ENCODE measurements at regions not wholly inside any gene's neighbourhood (a gene's known extent, or its start where the extent isn't known, plus 50 kb on each side); places are given as distances from the start of the nearest gene placed in this dataset.
"Not testable (repeated sequence)": the region's sequence is repeated elsewhere in the genome, so short reads cannot be mapped to it uniquely, and the experiment has no call there.

DNA sequence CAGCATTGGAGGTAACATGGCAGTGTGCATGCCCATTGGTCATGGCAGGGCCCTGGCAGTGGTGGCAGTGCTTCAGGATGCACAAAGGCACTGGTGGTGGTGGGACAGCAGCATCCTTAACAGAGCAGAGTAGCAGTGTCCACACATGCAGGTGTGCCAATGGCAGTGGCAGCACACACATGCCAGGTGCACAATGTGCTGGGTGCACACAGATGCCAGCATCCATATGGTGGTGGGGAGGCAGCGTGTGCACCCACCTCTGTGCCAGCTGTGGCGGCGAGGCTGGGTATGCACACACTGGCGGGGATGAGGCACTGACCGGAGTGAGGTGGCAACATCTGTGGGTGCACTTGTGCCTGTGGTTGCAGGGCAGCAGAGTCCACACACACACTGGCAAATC lies 150.6 kb downstream of the SI start:
- FAIRE-seq, result no peak

DNA sequence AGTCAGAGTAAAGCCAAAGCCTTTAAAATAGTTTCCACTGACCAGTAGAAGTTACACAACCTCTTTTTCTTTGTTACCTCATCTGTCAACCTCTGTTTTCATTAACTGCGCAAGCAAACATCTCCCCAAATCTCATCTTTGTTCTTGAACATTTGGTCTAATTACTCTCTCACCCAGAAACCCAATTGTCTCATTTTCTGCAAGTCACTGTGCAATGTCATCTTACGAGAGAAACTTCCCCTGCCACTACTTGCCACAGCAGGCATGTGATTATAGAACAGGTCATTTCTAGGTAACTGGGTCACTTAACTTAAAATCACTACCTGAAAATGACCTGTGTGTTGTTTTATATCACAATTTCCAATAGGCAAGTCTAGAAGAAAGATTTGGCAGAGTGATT lies 159.4 kb downstream of the SI start:
- no peak for FAIRE-seq

DNA sequence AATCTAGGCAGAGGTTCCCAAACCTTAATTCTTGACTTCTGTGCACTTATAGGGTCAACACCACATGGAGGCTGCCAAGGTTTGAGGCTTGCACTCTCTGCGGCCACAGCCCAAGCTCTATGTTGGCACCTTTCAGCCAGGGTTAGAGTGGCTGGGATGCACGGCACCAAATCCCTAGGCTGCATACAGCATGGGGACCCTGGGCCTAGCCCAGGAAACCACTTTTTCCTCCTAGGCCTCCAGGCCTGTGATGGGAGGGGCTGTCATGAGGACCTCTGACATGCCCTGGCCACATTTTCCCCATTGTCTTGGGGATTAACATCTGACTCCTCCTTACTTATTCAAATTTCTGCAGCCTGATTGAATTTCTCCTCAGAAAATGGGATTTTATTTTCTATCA lies 165.4 kb downstream of the SI start:
- no peak for FAIRE-seq

DNA sequence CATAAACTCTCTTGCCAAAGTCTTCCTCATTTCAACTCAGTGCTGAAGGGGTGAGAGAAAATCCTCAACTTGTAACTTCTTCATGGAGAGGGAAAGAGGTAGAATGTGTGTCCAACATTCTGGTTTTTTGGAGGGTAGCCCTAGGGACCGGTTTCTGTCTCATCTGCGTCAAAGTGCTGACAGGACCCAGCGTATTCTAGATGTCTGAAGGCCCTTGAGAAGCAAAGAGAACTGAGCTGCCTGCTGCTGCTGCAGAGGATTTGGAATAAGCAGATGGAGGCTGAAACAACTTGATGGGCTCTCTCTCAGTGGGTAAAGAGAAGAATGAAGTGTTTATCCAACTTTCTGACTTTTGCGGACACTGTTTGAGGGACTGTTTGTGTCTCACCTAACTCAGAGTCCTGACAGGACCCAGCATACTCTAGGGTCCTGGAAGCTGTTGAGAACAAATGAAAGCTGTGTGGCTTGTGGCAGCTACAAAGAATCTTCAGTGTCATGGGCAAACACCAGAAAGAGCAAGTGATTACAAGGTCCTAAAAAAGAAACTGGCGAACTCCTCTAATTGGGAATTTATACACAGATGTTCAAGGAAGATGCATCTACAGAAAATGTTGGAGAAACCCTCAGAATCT lies 174.4 kb downstream of the SI start:
- no peak for FAIRE-seq

DNA sequence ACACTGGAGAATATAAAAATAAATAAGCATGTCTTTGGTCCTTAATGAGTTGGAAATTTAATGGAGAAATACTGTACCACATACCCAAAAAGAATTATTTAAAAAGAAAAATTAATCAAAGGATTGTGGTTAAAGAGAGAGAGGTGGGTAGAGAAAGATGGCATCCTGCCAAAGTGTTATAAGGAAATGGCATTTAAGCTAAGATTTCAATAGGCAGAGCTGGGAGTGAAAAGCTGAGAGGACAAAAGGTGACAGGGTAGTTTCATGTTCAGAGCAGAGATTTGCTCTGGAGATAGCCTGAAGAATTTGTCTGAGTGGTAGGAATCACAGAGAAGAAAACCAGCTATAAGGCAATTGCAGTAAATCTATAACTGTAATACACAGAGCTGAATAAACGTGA lies 181.0 kb downstream of the SI start:
- no peak for FAIRE-seq

DNA sequence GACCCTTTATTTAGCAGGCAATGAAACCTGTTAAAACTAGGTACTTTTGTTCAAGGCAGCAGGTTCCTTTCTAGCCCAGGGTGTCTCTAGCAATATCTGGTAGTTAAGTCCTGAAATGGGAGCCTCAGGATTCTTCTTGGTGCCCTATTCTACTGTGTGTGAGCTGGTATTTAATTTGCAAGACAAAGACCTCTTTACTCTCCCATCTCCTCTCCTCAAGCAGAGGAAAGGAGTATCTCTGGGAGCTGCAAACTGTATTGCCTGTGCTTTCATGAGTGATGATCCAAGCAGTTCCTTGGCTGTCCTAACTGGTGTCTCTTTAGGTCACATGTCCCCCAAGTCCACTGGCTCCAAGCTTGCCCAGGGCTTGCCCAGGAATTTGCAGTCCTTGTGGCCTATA lies 188.2 kb downstream of the SI start:
- FAIRE-seq, result no peak

DNA sequence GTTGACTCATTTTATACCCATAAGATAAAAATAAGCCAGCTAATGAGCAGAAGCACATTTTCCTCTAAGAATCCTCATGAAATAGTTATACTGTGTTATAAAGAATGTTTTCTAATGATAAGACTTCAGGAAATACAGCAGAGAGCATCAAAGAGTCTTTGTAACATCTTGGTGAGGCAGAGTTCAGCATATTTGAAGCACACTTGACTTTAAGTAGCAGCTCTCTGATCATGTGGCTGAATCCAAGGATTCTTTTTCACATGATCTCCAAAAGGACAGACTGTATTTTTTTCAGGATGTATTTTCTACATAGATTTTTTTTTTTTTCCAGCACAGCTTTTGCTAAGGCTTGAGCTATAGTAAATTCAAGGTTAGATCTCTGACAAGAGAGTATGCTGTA lies 195.1 kb downstream of the SI start:
- no peak for FAIRE-seq

DNA sequence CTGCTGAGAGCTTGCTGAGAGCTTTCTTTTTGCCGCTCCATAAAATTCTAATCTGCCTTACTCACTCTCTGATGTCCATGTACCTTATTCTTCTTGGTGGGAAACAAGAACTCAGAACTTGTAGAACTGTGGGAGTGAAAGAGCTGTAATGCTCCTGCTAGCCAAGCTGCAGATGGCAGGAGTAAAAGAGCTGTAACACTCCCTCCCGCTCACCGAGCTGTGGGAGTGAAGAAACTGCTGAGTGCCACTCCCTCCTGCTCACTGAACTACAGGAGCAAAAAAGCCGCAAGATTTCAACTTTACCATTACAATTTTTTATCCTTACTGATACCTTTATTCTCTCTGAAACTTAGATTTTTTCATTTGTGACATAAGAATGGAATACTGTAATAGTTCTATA lies 199.1 kb downstream of the SI start:
- FAIRE-seq, result no peak

DNA sequence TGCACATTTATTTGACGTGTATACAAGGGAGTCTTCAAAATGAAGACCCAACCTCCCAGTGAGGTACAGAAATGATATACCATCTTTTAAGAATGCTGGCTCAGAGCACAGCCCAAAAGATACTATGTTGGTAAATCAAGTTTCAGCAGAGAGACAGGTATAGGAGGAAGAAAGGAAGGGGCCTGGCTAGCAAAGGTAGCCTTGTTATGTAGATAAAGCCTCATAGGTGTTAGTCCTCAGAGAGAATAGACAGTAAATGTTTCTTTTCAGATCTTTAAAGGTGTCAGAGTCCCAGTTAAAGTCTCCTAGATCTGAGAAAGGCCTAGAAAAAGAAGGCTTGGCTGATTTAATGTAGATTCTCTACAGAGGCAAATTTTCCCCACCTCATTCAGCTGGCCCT lies 213.8 kb downstream of the SI start:
- no peak for FAIRE-seq

DNA sequence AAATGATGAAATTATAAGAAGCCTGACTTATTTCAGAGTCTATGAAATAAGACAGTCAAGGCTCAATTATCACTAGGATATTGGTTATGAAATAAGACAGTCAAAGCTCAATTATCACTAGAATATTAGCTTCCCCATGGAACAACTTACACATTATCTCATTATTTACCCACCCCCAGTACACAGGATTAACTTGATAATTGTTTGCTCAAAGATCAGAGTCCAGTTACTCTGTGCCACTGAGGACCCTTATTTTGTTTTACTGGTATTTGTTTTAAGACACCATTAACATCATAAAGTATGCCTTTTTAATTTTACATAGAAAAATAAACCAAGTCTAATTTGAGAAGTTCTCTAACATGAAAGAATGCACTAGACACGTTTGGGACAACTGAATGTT lies 225.4 kb downstream of the SI start:
- no peak for FAIRE-seq

DNA sequence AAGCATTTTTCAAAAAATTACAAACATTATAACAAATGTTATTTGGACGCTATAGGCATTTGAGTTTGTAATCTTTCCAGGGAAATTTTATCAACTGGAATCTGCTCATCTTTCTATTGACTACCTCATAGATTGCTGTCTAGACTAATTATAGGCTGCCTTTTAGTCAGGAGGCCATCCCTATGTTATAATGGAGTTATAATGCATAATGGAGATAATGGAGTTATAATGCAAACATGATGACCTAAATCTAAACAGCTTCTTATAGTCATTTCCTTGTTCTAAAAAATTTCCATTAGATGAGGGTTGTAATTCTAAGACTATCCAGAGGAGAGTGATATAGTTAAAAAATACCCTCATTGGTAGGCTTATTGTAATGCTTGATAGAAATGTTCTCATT lies 226.4 kb downstream of the SI start:
- no peak for FAIRE-seq

DNA sequence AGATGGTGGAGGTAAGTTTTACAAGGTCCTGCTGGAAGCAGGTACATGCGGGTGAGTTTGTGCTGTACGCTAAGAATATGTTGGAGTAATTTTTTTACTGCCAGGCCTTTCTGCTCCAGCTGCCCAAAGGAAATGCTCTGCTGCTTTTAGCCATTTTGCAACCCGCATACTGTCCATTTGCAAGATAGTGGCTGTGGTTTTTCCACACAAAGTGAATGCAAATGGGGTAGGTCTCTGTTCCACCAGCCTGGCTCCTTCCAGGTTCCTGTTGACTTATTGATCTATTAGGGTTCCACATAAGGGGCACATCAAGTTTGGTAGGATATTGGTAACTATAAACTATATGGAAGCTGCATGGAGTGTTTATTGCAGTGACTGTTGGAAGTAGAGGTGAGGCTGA lies 227.1 kb downstream of the SI start:
- FAIRE-seq, result no peak

DNA sequence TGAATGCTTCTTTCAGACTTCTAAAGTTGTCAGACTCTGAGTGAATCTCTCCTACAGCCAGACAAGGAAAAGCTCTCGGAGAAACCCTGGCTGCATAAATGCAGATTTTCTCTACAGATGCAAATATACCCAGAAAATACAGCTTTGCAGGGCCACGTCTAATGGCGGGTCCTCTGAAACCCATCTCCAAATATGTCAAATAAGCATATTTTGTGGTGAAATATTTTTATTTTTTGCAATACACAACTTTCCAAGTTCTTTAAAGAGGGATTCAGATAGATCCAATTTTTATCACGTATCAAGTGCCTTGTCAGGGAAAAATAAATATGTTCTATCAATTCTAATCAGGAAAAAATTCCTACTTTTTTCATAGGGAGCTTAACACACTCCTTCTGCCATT lies 229.4 kb downstream of the SI start:
- no peak for FAIRE-seq

DNA sequence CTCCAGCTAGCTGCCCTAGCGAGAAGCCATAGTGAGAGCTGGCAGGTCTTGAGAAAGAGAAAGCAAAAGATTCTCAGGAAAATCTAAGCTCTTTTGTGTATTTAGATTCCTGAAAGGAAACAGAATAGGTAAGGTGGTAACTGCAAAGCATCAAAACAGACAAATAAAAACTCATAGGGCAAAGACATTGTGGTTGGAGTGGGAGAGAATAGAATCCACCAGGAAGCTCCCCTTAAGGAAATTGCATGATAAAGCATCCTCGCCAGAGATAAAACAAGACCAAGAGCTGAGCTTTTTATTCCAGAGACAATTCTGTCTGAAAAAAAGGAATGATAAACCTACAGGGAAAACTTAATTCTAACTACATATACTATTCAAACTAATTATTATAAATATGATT lies 232.6 kb downstream of the SI start:
- FAIRE-seq, result no peak

DNA sequence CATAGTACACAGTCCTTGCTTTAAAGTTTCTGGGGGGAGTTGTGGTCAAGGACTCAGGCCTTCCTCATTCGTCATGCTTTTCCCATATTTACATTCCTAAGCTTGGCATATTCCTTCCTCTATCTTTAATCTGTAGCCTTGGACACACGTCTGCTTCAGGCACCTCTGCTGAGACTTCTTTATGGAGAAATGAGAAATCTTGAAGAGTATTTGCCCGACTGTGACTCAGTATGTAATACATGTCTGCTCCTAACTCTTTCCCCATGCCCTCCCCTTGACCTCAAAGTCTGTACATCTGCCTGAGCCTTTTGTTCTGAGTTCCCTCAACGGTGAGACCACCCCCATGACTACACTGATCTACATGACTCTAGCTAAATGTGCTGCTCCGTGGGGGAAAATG lies 246.1 kb downstream of the SI start:
- no peak for FAIRE-seq

DNA sequence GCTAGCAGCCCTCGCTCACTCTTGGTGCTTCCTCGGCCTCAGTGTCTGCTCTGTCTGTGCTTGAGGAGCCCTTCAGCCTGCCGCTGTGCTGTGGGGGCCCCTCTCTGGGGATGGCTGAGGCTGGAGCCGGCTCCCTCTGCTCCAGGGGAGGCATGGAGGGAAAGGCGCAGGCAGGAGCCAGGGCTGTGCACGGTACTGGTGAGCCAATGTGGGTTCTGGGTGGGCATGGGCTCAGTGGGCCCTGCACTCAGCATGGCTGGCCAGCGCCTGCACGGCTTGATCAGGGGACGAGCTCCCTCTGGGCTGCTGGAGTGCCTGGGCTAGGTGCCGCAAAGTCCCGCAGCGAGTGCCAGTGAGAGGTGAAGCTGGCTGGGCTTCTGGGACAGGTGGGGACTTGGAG lies 260.0 kb downstream of the SI start:
- no peak for FAIRE-seq

DNA sequence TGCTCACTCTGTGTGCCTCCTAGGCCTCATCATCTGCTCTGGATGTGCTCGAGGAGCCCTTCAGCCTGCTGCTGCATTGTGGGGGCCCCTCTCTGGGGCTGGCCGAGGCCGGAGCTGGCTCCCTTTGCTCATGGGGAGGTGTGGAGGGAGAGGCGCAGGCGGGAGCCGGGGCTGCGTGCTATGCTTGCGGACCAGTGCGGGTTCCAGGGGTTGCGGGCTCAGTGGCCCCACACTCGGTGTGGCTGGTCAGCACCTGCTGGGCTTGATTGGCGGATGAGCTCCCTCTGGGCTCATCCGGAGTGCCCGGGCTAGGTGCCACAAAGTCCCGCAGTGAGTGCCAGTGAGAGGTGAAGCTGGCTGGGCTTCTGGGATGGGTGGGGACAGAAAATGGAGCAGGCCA lies 264.2 kb downstream of the SI start:
- FAIRE-seq, result no peak

DNA sequence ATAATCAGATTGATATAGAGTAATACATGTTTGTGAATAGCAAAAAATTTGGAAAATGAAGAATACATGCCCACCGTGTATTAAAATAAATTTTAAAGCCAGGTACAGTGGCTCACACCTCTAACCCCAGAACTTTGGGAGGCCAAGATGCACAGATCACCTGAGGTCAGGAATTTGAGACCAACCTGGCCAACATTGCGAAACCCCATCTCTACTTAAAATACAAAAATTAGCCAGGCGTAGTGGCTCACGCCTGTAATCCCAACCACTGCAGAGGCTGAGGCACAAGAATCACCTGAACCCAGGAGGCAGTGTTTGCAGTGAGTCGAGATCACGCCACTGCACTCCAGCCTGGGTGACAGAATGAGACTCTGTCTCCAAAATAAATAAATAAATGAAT lies 266.3 kb downstream of the SI start:
- no peak for FAIRE-seq

DNA sequence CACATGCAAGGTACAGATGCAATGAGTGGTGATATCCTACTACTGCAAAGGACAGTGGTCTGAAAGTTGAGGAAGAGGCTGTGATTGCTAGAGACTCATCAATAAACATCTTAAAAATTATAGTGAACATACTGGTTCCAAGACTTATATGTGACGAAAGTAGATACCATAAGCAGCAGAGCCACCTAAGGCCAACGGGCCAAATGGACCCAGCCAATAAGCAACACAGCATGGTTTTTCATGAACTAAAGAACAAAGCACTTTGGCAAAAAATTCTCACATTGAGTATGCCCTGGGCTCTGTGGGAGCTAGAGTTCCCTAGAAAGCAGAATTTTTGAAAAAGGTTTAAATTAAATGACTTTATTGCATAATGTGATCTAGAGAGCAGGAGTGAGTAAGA lies 272.1 kb downstream of the SI start:
- FAIRE-seq, result no peak

DNA sequence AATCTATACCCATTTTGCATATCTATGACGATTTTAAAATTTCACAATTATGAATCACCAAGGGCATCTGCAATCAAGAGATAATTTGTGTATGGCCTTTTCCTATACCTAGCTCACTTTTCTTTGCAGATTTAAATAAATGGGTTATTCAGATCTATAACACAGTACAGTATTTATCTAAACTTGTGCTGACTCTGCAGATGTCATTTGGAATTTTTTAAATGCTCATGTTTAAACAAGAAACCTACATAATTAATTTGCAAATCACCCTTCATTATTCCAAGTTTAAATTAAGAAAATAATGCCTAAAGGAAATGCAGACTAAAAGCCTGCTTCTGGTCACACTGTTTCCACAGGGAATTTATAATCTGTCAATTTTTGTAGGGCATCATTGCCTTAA lies 284.2 kb downstream of the SI start:
- FAIRE-seq, result no peak

DNA sequence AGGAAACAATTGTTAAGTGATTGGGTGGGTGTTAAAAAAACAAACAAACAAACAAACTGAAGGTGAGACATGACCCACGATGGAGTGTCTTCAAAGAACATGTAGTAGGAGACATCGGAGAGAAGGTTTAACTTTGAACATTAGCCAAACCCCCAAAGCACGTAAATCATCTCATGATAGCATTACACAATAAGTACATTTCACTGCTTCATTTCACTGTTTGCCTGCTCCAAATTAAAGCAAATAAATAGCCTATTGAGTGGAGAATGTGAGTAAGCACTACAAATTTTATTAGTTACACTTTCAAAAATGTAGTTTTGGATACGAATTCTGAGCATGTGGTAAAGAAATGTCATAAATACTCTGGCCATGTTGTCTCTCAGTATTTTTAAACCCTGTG lies 287.0 kb downstream of the SI start:
- FAIRE-seq, result no peak

DNA sequence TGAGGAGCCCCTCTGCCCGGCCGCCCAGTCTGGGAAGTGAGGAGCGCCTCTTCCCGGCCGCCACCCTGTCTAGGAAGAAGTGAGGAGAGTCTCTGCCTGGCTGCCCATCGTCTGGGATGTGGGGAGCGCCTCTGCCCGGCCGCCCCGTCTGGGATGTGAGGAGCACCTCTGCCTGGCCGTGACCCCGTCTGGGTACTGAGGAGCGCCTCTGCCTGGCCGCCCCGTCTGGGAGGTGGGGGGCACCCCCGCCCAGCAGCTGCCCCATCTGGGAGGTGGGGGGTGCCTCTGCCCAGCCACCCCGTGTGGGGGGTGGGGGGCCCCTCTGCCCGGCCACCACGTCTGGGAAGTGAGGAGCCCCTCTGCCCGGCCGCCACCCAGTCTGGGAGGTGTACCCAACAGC lies 293.9 kb downstream of the SI start:
- not testable (repeated sequence) for FAIRE-seq

DNA sequence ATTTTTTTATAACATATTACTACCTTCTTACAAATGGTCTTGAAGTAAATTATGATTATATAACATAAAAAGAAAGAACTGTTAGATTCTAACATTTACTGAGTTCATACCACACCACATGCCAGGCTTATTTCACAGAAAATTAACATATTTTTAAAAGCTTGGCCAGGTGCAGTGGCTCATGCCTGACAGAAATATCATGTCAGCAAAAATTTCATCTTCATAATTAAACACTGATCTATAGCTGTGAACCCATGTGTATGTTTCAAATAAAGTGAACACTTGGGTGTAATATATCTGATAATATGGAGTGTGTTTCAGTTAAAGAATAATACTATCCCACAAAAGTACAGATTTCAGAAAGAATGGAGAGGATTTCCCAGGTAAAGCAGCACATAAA lies 296.5 kb downstream of the SI start:
- no peak for FAIRE-seq

DNA sequence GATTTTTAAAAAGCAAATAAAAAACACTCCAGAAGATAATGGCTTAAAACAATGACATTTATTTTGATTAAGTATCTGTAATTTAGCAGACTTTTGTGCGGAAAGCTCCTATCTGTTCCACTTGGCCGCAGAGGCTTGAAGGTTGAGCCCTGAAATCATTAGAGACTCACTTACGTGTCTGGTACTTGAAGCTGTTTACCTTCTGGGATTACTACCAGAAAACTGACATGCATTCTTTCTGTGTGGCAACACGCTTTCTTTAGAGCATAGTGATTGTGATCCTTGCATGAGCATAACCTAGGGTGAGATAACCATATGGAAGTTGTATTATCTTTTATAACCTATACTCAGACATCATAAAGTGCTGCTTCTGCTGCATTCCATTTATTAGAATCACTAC lies 298.5 kb downstream of the SI start:
- FAIRE-seq, result no peak

DNA sequence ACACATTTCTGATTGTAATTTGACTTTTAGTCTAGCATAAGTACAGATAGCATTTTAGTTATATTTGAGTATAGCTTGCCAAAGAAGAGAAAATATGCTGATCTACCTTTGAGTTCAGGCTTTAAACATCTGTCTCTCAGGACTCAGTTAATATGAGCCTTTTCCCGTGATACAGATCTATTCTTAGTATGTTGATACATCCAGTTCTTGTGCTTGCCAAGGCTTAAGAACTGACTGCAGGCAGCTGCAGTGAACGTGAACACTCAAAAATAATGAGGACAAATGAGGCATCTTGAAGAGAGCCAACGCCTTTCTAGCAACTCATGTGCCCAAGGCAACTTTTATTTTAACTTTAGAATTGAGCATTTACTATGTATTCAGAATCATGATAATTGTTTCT lies 325.5 kb downstream of the SI start:
- no peak for FAIRE-seq

DNA sequence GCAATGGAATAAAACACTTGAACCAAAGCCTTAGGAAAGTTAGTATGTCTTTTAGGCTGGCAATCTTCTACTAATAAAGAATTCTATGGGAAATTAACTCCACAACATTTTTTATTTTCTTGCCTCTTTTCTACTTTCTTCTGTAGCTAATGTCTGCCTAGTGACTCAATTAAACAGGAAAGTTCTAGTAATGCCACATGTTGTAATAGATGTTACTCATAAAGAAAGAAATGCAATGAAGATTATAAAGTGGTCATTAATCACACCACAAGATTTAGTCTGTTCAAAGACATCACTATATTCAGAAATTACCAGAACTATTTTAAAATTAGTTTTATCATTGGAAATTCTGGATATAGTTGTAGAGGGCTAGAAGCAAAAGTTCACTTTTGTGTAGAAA lies 329.7 kb downstream of the SI start:
- no peak for FAIRE-seq

Measured in A204.1 (cell line).